ENCODE measurements at regions not wholly inside any gene's neighbourhood (a gene's known extent, or its start where the extent isn't known, plus 50 kb on each side); places are given as distances from the start of the nearest gene placed in this dataset.

- TF ChIP-seq ZNF280D (tag by site-specific recombination; IDR thresholded peaks at IDR 0.05) (no peak), REST (tag by site-specific recombination; IDR thresholded peaks at IDR 0.05) (no peak), CTCF (tag by site-specific recombination; IDR thresholded peaks at IDR 0.05) (no peak), ZNF274 (IDR thresholded peaks at IDR 0.05; ENCODE audit: low read length) (no peak), ZNF274 (tag by site-specific recombination; IDR thresholded peaks at IDR 0.05; ENCODE audit: borderline replicate concordance) (no peak), PRDM10 (tag by site-specific recombination; IDR thresholded peaks at IDR 0.05) (no peak), ZNF785 (tag by site-specific recombination; IDR thresholded peaks at IDR 0.05) (no peak), ZNF704 (tag by site-specific recombination; IDR thresholded peaks at IDR 0.05) (no peak), ZBTB10 (tag by site-specific recombination; IDR thresholded peaks at IDR 0.05) (no peak), ZNF610 (tag by site-specific recombination; IDR thresholded peaks at IDR 0.05; ENCODE audit: borderline replicate concordance) (no peak), ZNF501 (tag by site-specific recombination; IDR thresholded peaks at IDR 0.05) (no peak), ZNF18 (tag by site-specific recombination; IDR thresholded peaks at IDR 0.05) (no peak), ZNF184 (tag by site-specific recombination; IDR thresholded peaks at IDR 0.05) (no peak)
Measured at GRCh38 chr14:35240231-35240630, 52.0 kb upstream of the PSMA6 start.
